LNCaP clone FGC (cell line): ENCODE measurements at regions not wholly inside any gene's neighbourhood (a gene's known extent, or its start where the extent isn't known, plus 50 kb on each side); places are given as distances from the start of the nearest gene placed in this dataset.

ENCODE experiments used
- DNase-seq: peaks from one replicate; pipeline ENCODE4 v3.0.0-alpha.2; 2011; ENCODE audit warnings: low read depth
- H3K4me3 ChIP-seq: 2 replicates; pipeline ENCODE4 v1.5.1; 2011; ENCODE audit warnings: mild to moderate bottlenecking, low read depth, low read length, control low read depth
- CTCF ChIP-seq: IDR thresholded peaks from 2 replicates; pipeline ENCODE4 v1.5.1; 2012; ENCODE audit warnings: mild to moderate bottlenecking; ENCODE audit not compliant: control insufficient read depth, insufficient read depth; ENCODE audit errors: extremely low read depth

DNA sequence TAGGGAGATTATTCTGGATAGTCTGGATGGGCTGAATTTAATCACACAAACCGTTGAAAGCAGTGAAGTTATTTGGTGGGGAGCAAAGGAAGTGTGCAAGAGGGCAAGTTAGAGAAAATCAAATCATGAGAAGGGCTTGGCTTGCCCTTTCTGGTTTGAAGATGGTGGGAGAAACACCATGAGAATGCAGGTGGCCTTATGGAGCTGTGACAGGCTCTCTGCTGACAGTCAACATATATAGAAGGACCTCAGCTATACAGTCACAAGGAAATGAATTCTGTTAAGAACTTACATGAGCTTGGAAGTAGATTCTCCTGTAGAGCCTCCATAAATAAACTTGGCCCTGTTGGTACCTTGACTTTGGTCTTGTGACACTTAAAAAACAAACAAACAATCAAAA is 72.3 kb downstream of the GMNC start:
- TF ChIP-seq CTCF, result no peak
- no peak overlapping the region for H3K4me3 ChIP-seq
- no peak for DNase-seq

GRCh38 chr3:190786898-190787297 is 75.6 kb downstream of the GMNC start:
- no peak for DNase-seq
- TF ChIP-seq CTCF, result no peak
- no peak overlapping the region for H3K4me3 ChIP-seq

GRCh38 chr3:190785047-190785446 is 77.4 kb downstream of the GMNC start:
- no peak for TF ChIP-seq CTCF
- no peak overlapping the region for H3K4me3 ChIP-seq
- DNase-seq, result no peak

DNA sequence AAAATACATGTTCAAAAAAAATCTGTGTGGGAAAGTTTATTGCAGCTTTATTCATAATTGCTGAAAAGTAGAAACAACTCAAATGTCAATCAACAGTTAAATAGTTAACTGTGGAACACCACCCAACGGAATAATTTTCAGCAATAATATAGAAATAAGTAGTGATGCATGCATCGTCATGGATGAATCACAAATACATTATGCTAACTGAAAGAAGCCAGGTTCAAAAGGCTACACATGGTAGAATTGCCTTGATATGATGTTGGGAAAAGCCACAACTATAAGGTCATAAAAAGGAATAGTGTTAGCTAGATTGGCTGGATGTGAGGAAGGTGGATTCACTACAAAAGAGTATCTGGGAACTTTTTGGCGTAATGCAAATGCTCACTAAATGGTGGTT is 82.0 kb downstream of the GMNC start:
- DNase-seq, result no peak
- TF ChIP-seq CTCF, result no peak
- H3K4me3 ChIP-seq, result no peak overlapping the region

DNA sequence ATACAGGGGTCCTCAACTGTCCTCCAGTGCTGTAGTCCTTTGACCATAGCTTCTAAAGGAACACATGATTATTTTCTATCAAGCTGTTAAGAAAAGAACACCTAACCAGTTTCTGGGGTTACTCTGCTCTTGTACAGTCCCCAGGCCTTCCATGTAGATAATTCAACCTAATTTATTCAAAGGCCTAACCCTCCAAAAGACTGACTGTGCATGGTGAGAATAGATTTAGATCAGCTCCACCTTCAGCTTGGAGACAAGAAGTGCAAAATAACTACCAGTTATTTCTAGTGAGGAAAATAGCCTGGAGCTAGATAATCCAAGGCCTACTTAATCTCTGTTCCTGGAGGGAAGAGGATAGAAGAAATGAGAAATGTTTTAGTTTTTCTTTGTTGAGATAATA is 87.9 kb downstream of the GMNC start:
- no peak for TF ChIP-seq CTCF
- DNase-seq, result no peak
- H3K4me3 ChIP-seq, result no peak overlapping the region

GRCh38 chr3:190773948-190774347 is 88.5 kb downstream of the GMNC start:
- H3K4me3 ChIP-seq, result no peak overlapping the region
- no peak for DNase-seq
- TF ChIP-seq CTCF, result no peak

- H3K4me3 ChIP-seq, result no peak overlapping the region
- DNase-seq, result no peak
- TF ChIP-seq CTCF, result no peak
These were observed 89.7 kb downstream of the GMNC start for GRCh38 chr3:190772831-190773230.
